ENCODE measurements at regions not wholly inside any gene's neighbourhood (a gene's known extent, or its start where the extent isn't known, plus 50 kb on each side); places are given as distances from the start of the nearest gene placed in this dataset.

DNA sequence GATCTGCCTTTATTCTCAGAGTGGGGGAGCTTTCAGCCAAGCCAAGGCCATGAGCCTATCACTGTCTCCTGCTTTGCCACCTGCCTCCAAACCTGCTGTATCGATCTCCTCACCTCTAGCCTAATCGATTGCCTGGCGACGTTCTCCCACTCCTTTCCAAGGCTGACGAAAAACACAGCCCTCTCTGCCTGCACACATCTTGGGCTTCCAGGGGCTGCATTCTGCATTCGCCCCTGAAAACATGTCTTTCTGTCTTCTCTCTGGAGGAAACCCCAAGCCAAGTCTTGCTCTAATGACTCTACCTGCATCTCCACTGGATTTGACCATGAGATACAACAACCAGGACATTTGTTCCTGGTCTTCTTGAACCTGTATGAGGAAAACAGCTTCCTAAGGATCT lies 540.7 kb downstream of the BCL11B start:
- no peaks in the 10 kb centered on the region for H3K9me3 ChIP-seq (replicated peaks)
- no peaks in the 10 kb centered on the region for H3K4me1 ChIP-seq
- 0 out of 2 replicates have a peak, but pooled peaks cover 3% of the 10 kb centered on the region for H3K27me3 ChIP-seq
- no peak overlapping the region for H3K27ac ChIP-seq
- DNase-seq: no peak
- H3K4me3 ChIP-seq: no peak overlapping the region
- no peaks in the 10 kb centered on the region for H3K36me3 ChIP-seq

DNA sequence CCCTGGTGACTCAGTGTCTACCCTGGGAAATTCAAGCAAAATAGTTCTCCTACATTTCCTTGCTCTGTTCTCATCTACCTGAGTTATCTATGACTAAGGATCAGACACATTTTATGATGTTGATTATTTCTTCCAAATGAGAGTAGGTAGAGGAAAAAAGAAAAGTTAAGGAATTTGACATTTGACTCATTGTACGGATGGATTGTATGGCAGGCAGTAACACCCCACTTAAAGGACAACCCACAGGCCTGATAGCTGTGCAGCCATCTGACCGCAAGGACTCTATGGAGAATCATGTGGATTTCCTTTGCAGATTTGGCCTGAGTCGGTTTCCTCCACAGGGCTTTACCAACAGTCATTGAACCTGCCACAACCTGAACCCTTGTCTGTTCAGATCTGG lies 540.3 kb downstream of the BCL11B start:
- H3K4me3 ChIP-seq: no peak overlapping the region
- 0 out of 2 replicates have a peak, but pooled peaks cover 3% of the 10 kb centered on the region for H3K27me3 ChIP-seq
- no peaks in the 10 kb centered on the region for H3K36me3 ChIP-seq
- no peaks in the 10 kb centered on the region for H3K9me3 ChIP-seq (replicated peaks)
- no peak for DNase-seq
- H3K27ac ChIP-seq: no peak overlapping the region
- no peaks in the 10 kb centered on the region for H3K4me1 ChIP-seq

DNA sequence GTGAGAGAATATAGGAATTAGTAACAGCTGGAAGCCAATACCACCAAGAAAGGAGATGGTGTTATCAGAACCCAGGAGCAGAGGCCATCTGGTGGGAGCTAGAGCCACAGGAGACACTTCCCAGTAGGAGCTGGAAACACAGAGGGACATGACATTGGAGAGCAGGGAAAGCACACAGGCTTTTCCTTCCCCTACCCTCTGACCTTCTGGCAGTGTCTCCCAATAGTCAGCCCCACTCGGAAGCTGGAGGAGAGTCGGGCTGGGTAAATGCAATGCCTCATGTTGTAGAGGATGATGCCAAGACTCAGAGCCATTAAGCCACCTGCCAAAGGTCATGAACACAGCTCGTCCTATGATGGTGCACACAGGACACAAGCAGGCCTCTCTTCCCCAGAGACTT lies 538.5 kb downstream of the BCL11B start:
- 0 out of 2 replicates have a peak, but pooled peaks cover 3% of the 10 kb centered on the region for H3K27me3 ChIP-seq
- H3K36me3 ChIP-seq: no peaks in the 10 kb centered on the region
- no peak for DNase-seq
- H3K9me3 ChIP-seq (replicated peaks): no peaks in the 10 kb centered on the region
- H3K27ac ChIP-seq: no peak overlapping the region
- H3K4me3 ChIP-seq: no peak overlapping the region
- H3K4me1 ChIP-seq: no peaks in the 10 kb centered on the region

DNA sequence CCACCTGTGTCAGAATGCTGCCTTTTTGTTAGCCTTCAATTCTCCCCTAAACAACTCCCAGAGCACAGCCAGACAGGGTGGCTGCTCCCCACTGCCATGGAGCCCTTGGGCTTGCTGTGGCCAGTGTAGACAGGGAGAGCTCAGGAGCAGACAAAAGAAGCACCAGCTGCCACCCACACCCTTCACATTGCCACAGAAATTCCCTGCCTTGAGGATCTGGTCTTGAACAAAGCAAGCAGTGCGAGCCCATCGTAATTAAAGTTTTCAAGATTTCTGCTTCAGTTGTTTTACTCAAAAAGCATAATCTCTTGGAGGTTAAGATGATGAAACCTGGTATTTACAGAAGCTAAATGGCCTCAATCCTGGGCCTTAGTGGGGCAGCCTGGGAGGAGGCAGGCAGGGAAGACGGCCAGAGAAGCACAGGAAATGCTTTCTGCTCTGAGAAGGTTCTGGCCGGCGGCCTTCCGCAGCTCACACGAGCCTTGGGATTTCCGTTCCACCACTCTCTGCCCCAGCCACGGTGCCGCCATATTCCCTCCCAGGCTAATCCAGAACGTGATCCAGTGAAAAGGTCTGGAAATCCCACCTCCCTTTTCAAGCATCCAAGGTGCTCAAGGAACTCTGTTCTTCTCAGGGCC lies 535.2 kb downstream of the BCL11B start:
- no peaks in the 10 kb centered on the region for H3K36me3 ChIP-seq
- H3K4me1 ChIP-seq: no peaks in the 10 kb centered on the region
- no peaks in the 10 kb centered on the region for H3K27me3 ChIP-seq
- no peak overlapping the region for H3K27ac ChIP-seq
- H3K9me3 ChIP-seq (replicated peaks): no peaks in the 10 kb centered on the region
- no peak for DNase-seq
- H3K4me3 ChIP-seq: no peak overlapping the region

DNA sequence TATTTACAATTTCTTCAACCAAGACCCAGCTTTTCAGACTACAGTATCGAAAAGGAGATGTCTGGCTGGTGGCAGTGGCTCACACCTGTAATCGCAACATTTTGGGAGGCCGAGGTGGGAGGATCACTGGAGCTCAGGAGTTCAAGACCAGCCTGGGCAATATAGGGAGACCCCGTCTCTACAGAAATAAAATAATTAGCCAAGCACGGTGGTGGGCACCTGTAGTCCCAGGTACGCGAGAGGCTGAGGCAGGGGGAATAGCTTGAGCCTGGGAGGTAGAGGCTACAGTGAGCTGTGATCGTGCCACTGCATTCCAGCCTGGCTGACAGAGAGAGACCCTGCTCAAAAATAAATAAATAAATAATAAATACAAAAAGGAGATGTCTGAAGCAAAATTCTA lies 530.5 kb downstream of the BCL11B start:
- DNase-seq: no peak
- Histone ChIP-seq H3K4me1 (no peaks in the 10 kb centered on the region), H3K27ac (no peak overlapping the region), H3K9me3 (replicated peaks) (no peaks in the 10 kb centered on the region), H3K36me3 (no peaks in the 10 kb centered on the region), H3K27me3 (no peaks in the 10 kb centered on the region), H3K4me3 (no peak overlapping the region)

DNA sequence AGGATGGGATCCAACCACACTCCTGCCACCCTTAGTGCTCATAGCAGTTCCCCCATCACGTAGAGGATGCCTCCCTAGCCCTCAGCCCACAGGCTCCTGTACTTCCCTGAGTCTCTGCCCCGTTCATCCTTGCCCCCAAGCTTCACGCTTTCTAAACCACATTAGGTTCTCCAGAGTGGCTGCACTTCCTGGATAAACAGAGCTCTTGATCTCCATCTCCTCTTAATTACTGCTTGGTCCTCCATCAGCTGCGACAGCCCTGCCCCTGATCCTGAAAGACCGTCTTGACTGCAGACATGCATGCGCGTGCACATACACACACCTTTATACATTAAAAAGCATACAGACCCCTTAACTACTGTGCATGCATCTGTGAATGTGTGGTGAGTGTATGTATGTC lies 530.0 kb downstream of the BCL11B start:
- H3K4me3 ChIP-seq: no peak overlapping the region
- no peak overlapping the region for H3K27ac ChIP-seq
- DNase-seq: no peak
- no peaks in the 10 kb centered on the region for H3K36me3 ChIP-seq
- no peaks in the 10 kb centered on the region for H3K27me3 ChIP-seq
- no peaks in the 10 kb centered on the region for H3K4me1 ChIP-seq
- no peaks in the 10 kb centered on the region for H3K9me3 ChIP-seq (replicated peaks)

DNA sequence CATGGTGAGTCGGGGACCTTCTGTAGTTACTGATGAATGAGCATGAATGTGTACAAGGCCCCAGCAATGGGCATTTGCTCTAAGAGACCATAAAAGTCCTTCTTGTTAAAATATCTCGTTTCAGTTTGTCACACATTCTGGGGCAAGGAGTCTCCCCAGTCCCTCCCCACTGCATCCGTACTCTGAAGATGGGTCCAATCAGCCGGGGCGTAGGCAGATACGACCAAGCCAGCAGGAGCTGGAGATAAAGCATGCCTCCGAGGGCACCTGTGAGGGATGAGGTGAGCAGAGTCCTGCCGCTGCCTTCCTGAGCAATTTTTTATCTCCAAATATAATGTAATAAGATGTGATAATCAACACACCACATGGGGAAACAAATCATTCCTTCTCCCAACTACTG lies 528.5 kb downstream of the BCL11B start:
- Histone ChIP-seq H3K27me3 (no peaks in the 10 kb centered on the region), H3K4me3 (no peak overlapping the region), H3K36me3 (no peaks in the 10 kb centered on the region), H3K4me1 (no peaks in the 10 kb centered on the region), H3K9me3 (replicated peaks) (no peaks in the 10 kb centered on the region), H3K27ac (no peak overlapping the region)
- no peak for DNase-seq

DNA sequence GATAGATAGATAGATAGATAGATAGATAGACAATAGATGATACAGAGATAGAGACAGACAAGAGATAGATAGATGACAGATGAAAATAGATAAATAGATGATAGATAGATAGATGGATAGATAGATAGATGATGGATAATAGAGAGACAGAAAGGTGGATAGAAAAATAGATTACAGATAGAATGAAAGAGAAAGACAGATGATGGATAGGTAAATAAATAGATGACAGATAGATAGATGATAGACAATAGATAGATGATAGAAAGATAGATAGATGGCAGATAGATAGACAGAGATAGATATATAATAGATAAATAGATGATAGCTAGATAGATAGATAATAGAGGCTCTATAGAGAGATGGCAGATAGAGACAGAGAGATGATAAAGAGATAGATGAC lies 523.0 kb downstream of the BCL11B start:
- Histone ChIP-seq H3K27me3 (no peaks in the 10 kb centered on the region), H3K27ac (no peak overlapping the region), H3K9me3 (replicated peaks) (no peaks in the 10 kb centered on the region), H3K4me1 (no peaks in the 10 kb centered on the region), H3K4me3 (no peak overlapping the region), H3K36me3 (no peaks in the 10 kb centered on the region)
- DNase-seq: no peak

DNA sequence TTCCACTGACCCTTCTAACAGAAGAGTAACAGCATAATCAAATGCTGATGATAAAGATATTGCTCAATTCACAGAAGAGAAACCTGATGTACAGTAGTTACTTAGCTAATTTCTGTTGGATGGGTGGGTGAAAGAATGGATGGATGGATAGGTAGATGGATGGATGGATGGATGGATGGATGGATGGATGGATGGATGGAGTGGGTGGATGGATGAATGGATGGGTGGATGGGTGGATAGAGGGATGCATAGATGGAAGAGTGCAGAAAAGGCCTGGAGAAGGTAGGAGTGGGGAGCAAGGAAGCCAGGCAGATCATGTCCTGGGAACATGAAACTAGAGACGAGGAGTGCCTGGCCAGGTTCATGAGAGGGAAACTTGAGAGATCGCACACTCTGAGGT lies 520.9 kb downstream of the BCL11B start:
- no peak overlapping the region for H3K4me3 ChIP-seq
- no peak overlapping the region for H3K27ac ChIP-seq
- H3K27me3 ChIP-seq: no peaks in the 10 kb centered on the region
- 0 out of 2 replicates have a peak, but pooled peaks cover 2% of the 10 kb centered on the region for H3K9me3 ChIP-seq (replicated peaks)
- no peaks in the 10 kb centered on the region for H3K36me3 ChIP-seq
- DNase-seq: no peak
- H3K4me1 ChIP-seq: no peaks in the 10 kb centered on the region

DNA sequence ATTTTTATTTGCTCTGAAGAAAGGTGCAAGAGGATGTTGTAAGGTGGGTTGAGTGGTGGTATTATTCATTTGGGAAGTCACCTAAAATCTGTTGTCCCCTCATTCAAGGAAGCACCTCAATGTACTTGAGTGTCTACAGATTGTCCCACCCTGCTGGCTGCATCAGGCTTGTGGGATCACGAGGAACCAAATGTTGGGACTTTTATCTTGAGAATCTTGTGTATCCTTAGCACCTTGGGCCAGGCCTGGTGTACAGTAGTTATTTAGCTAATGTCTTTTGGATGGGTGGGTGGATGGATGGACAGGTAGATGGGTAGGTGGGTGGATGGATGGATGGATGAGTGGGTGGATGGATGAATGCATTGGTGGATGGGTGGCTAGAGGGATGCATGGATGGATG lies 519.3 kb downstream of the BCL11B start:
- Histone ChIP-seq H3K4me3 (no peak overlapping the region), H3K9me3 (replicated peaks) (0 out of 2 replicates have a peak, but pooled peaks cover 2% of the 10 kb centered on the region), H3K27ac (no peak overlapping the region), H3K27me3 (no peaks in the 10 kb centered on the region), H3K36me3 (no peaks in the 10 kb centered on the region), H3K4me1 (no peaks in the 10 kb centered on the region)
- DNase-seq: no peak

DNA sequence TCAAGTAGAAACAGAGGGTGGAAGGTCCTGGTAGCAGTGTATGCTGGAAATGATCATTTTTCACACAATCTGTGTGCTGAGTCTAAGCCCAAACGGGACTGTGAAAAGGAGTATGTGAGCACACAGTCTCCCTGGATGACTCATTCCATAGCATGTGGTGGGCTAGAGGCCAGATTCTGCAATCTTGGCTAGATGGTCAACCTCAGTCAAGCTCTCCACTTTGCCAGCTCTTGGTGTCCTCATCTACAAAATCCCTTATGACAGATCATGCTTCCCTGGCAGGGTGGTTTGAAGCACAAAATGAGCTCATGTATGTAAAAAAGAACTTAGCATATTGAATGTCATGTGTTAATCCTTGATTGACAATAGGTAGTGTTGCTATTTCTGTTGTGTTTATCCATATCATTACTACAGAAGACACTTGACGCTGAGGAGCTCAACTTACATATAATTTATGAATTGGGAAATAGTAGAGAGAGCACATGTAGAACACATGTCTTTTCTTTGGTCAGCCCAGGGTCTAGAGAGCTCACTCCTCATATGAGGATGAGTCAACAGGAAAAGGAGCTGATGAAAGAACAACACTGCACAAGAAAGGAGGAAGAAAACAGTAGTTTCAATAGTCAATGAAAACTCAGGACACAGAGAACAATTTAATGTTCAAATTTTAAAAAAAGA lies 517.5 kb downstream of the BCL11B start:
- DNase-seq: no peak
- Histone ChIP-seq H3K4me3 (no peak overlapping the region), H3K36me3 (no peaks in the 10 kb centered on the region), H3K27me3 (no peaks in the 10 kb centered on the region), H3K9me3 (replicated peaks) (0 out of 2 replicates have a peak, but pooled peaks cover 2% of the 10 kb centered on the region), H3K27ac (no peak overlapping the region), H3K4me1 (no peaks in the 10 kb centered on the region)

DNA sequence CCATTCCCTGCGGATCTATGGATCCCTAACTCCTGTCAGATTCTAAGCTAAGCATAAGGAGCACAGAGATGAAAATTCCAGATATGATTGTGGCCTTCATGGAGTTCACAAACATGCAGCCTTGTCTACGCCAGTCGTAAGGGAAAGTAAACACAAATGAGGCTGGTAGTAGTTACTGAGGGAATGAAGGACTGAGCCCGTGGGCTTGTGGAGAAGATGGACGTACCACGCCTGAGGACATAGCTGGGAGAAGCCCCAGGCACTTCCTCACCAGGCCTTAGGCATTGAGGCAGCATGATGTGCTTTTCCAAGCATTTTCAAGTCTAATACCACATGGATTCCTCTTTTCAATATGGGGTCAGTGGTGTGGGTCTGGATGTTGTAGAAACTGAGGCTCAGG lies 515.2 kb downstream of the BCL11B start:
- DNase-seq: no peak
- H3K4me1 ChIP-seq: no peaks in the 10 kb centered on the region
- no peaks in the 10 kb centered on the region for H3K27me3 ChIP-seq
- H3K9me3 ChIP-seq (replicated peaks): 0 out of 2 replicates have a peak, but pooled peaks cover 2% of the 10 kb centered on the region
- H3K36me3 ChIP-seq: no peaks in the 10 kb centered on the region
- no peak overlapping the region for H3K4me3 ChIP-seq
- no peak overlapping the region for H3K27ac ChIP-seq

DNA sequence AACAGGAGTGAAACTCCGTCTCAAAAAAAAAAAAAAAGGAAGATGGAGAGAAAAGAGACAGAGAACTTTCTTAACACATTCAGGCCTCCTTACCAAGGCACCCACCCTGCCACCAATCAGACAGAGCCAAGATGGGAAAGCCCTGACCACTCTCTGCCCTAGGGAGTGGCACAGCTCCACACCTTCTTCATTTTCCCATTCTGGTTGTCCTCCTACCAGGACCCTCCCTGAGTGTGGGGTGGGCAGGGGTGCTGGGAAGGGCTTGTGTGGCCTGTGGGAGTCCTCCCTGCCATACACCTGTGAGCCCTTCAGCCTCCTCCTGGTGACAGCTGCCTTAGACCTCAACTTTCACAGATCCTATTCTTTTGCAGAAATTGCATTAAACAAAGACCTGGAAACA lies 513.6 kb downstream of the BCL11B start:
- no peaks in the 10 kb centered on the region for H3K27me3 ChIP-seq
- H3K36me3 ChIP-seq: no peaks in the 10 kb centered on the region
- 0 out of 2 replicates have a peak, but pooled peaks cover 2% of the 10 kb centered on the region for H3K9me3 ChIP-seq (replicated peaks)
- no peak overlapping the region for H3K27ac ChIP-seq
- H3K4me1 ChIP-seq: no peaks in the 10 kb centered on the region
- no peak overlapping the region for H3K4me3 ChIP-seq
- no peak for DNase-seq

DNA sequence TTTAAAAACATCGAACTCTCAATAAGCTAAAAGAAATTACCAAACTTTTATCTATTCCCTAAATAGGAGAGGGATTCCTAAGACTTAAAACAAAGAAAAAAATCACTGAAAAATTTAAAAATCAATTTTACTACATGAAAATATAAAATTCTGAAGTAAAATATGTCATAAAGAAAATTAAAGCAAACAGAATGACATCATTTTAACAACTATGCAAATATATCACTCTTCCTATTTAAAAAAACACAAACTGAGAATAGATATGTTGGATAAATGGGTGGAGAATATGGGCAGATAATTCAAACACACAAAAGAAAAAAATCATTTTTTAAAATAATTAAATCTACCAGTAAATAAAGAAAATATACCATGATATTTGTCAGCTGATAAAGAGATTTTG lies 510.0 kb downstream of the BCL11B start:
- DNase-seq: no peak
- H3K27me3 ChIP-seq: no peaks in the 10 kb centered on the region
- no peaks in the 10 kb centered on the region for H3K36me3 ChIP-seq
- H3K4me1 ChIP-seq: no peaks in the 10 kb centered on the region
- no peak overlapping the region for H3K4me3 ChIP-seq
- H3K27ac ChIP-seq: no peak overlapping the region
- H3K9me3 ChIP-seq (replicated peaks): no peaks in the 10 kb centered on the region

DNA sequence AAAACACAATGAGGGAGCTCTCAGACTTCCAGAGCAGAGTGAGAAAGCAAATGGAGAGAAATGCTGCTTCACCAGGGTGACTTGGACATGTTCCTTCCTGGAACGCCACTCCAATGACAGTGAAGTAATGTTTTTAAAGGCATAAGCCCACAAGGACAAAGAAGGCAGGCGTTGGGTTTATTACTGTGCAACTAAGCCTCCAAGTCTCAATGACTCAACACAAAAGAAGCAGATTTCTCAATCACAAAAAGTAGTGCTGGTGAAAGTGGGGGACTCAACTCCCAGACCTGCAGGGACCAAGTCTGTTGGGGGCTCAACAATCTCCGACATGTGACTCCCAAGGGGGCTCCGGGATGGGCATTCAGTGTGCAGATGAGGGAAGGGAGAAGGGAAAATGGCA lies 505.2 kb downstream of the BCL11B start:
- Histone ChIP-seq H3K4me3 (no peak overlapping the region), H3K9me3 (replicated peaks) (no peaks in the 10 kb centered on the region), H3K27ac (no peak overlapping the region), H3K36me3 (no peaks in the 10 kb centered on the region), H3K4me1 (no peaks in the 10 kb centered on the region), H3K27me3 (no peaks in the 10 kb centered on the region)
- DNase-seq: no peak

DNA sequence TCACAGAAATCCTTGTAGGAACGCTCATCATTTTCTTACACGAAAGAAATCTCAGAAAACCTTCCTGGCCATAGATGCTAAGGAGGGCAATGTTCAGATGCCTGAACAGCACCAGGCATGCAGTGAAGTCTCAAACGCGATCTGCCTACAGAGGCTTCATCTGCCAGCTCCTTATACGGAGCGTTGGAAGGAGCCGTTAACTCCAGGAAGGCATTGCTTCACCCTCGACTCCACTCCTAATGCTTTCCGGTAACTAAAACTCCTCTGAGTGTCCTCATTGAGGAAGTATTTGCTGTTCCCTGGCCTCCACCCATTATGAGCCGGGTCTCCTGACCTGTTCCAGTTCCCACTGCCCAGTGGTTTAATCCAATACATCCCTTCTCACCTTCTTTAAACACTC lies 502.7 kb downstream of the BCL11B start:
- H3K27ac ChIP-seq: no peak overlapping the region
- H3K9me3 ChIP-seq (replicated peaks): no peaks in the 10 kb centered on the region
- H3K4me1 ChIP-seq: no peaks in the 10 kb centered on the region
- H3K4me3 ChIP-seq: no peak overlapping the region
- no peaks in the 10 kb centered on the region for H3K27me3 ChIP-seq
- H3K36me3 ChIP-seq: no peaks in the 10 kb centered on the region
- DNase-seq: no peak
